ENCODE measurements at regions not wholly inside any gene's neighbourhood (a gene's known extent, or its start where the extent isn't known, plus 50 kb on each side); places are given as distances from the start of the nearest gene placed in this dataset.

DNA sequence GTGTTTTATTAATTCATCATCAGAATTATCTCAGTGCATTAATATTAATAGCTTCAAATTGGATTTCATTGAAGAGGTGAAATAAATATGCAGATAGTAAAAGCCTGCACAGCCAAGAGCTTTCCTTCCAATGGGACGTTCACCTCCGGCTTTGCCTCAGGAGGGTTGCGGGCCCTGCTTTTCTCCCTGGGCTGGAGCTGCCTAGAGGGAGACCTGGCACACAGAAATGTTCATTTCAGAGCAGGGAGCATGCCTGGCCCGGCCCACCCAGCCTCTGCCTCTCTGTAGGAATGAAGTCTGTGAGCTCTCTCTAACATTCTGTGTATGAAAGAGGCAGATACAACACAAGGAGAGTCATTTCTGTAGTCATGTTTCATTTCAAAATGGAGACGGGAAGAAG, 100.4 kb upstream of the IRX2 start:
- TF ChIP-seq ETV6 (CRISPR knock-in tag; IDR thresholded peaks at IDR 0.05) (no peak), TEAD4 (CRISPR knock-in tag; IDR thresholded peaks at IDR 0.05) (no peak), FOXK1 (CRISPR knock-in tag; IDR thresholded peaks at IDR 0.05) (no peak), ATF1 (CRISPR knock-in tag; IDR thresholded peaks at IDR 0.05) (no peak), ZNF138 (CRISPR knock-in tag; conservative IDR thresholded peaks at IDR 0.05) (no peak)
- TF ChIP-seq, protein P1, sequence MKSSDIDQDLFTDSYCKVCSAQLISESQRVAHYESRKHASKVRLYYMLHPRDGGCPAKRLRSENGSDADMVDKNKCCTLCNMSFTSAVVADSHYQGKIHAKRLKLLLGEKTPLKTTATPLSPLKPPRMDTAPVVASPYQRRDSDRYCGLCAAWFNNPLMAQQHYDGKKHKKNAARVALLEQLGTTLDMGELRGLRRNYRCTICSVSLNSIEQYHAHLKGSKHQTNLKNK (CRISPR knock-in tag; IDR thresholded peaks at IDR 0.05): no peak
- TF ChIP-seq, protein P2, sequence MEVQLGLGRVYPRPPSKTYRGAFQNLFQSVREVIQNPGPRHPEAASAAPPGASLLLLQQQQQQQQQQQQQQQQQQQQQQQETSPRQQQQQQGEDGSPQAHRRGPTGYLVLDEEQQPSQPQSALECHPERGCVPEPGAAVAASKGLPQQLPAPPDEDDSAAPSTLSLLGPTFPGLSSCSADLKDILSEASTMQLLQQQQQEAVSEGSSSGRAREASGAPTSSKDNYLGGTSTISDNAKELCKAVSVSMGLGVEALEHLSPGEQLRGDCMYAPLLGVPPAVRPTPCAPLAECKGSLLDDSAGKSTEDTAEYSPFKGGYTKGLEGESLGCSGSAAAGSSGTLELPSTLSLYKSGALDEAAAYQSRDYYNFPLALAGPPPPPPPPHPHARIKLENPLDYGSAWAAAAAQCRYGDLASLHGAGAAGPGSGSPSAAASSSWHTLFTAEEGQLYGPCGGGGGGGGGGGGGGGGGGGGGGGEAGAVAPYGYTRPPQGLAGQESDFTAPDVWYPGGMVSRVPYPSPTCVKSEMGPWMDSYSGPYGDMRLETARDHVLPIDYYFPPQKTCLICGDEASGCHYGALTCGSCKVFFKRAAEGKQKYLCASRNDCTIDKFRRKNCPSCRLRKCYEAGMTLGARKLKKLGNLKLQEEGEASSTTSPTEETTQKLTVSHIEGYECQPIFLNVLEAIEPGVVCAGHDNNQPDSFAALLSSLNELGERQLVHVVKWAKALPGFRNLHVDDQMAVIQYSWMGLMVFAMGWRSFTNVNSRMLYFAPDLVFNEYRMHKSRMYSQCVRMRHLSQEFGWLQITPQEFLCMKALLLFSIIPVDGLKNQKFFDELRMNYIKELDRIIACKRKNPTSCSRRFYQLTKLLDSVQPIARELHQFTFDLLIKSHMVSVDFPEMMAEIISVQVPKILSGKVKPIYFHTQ (CRISPR knock-in tag; IDR thresholded peaks at IDR 0.05): no peak
- TF ChIP-seq, protein P3, sequence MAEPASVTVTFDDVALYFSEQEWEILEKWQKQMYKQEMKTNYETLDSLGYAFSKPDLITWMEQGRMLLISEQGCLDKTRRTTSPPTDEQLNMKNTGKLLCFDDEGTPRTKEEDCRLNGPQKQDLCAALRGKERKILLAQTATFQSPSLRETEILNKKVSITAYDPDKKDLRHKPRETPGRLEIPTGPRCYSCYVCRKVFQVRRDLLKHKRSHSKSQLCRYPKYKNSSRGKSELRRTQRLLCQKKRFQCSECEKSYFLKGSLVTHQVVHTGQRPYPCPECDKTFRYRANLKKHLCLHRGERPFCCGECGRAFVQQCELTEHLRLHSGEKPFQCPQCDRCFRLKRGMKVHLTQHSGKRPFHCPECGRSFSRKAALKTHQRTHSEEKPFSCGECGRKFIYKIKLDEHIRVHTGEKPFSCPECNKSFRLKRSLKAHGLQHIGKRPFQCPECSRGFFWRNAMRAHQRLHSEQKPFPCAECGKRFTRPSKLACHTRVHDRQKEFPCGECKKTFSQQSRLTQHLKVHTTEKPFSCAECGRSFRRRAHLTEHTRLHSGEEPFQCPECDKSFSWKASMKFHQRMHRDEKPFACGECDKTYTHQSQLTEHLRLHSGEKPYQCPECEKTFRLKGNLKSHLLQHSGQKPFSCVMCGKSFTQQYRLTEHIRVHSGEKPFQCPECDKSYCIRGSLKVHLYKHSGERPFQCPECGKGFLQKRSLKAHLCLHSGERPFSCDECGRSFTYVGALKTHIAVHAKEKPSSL (CRISPR knock-in tag; conservative IDR thresholded peaks at IDR 0.05): no peak
- TF ChIP-seq, protein P4, sequence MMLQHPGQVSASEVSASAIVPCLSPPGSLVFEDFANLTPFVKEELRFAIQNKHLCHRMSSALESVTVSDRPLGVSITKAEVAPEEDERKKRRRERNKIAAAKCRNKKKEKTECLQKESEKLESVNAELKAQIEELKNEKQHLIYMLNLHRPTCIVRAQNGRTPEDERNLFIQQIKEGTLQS (CRISPR knock-in tag; conservative IDR thresholded peaks at IDR 0.05): no peak
- Mint-ChIP-seq H3K27me3 (ENCODE audit: low read depth) (no peaks in the 10 kb centered on the region; the same call in 1 of the 2 replicates), H3K36me3 (no peaks in the 10 kb centered on the region), H3K4me1 (no peaks in the 10 kb centered on the region), H3K27ac (no peak overlapping the region), H3K4me3 (no peak overlapping the region), H3K9me3 (peaks cover 3% of the 10 kb centered on the region; the same call in 1 of the 2 replicates)
- no peak for DNase-seq (ENCODE audit: low spot score)
- POLR2A ChIA-PET: interaction anchor here (0.6 kb wide), 1 partner anchor 248 kb away, joined by 3 read pairs; no protein-coding TSS in a partner anchor
- CTCF ChIA-PET: interaction anchor here (2.3 kb wide), 1 partner anchor 46 kb away, joined by 7 read pairs; no protein-coding TSS in a partner anchor
- ATAC-seq: no peak

DNA sequence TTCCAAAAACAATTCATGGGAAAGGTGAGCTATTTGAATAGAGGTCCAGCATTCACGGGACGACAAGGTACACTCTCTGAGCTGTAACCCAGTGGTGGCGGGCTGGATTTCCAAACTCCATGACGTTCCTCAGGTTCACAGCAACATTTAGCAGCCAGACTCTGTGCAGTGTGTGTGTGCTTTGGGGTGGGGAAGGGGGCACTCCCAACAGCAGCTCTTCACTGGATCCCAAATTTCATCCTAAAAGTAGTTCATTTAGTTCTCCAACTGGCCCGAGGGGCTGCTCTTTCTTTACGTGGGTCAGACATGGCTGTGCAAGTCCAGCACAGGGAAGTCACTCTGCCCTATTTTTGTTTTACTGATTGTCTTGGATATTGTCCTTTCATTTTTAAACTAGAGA, 98.0 kb upstream of the IRX2 start:
- no peak overlapping the region for H3K27ac Mint-ChIP-seq
- H3K4me1 Mint-ChIP-seq: no peaks in the 10 kb centered on the region
- no peak overlapping the region for H3K4me3 Mint-ChIP-seq
- peaks cover 3% of the 10 kb centered on the region; the same call in 1 of the 2 replicates for H3K9me3 Mint-ChIP-seq
- CTCF ChIA-PET: interaction anchor here (0.8 to 1.1 kb wide), 2 partner anchors 15 to 274 kb away, joined by 3 read pairs; no protein-coding TSS in a partner anchor
- ATAC-seq (no peak), DNase-seq (ENCODE audit: low spot score) (no peak)
- POLR2A ChIA-PET: no interaction called here
- TF ChIP-seq ZNF263 (CRISPR knock-in tag; IDR thresholded peaks at IDR 0.05; ENCODE audit: low read depth): no peak
- TF ChIP-seq ZBTB21 (CRISPR knock-in tag; IDR thresholded peaks at IDR 0.05; ENCODE audit: borderline replicate concordance): no peak
- TF ChIP-seq CREM (CRISPR knock-in tag; IDR thresholded peaks at IDR 0.05): no peak
- TF ChIP-seq NR2C2 (CRISPR knock-in tag; IDR thresholded peaks at IDR 0.05): no peak
- TF ChIP-seq, protein P5, sequence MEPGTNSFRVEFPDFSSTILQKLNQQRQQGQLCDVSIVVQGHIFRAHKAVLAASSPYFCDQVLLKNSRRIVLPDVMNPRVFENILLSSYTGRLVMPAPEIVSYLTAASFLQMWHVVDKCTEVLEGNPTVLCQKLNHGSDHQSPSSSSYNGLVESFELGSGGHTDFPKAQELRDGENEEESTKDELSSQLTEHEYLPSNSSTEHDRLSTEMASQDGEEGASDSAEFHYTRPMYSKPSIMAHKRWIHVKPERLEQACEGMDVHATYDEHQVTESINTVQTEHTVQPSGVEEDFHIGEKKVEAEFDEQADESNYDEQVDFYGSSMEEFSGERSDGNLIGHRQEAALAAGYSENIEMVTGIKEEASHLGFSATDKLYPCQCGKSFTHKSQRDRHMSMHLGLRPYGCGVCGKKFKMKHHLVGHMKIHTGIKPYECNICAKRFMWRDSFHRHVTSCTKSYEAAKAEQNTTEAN (CRISPR knock-in tag; IDR thresholded peaks at IDR 0.05): no peak
- no peak for TF ChIP-seq MXD4 (CRISPR knock-in tag; IDR thresholded peaks at IDR 0.05; ENCODE audit: borderline replicate concordance)
- TF ChIP-seq ZNF416 (CRISPR knock-in tag; IDR thresholded peaks at IDR 0.05): no peak
- TF ChIP-seq GABPB1 (CRISPR knock-in tag; IDR thresholded peaks at IDR 0.05): no peak
- TF ChIP-seq RORB (CRISPR knock-in tag; IDR thresholded peaks at IDR 0.05): no peak
- no peaks in the 10 kb centered on the region; the same call in 1 of the 2 replicates for H3K27me3 Mint-ChIP-seq (ENCODE audit: low read depth)
- H3K36me3 Mint-ChIP-seq: no peaks in the 10 kb centered on the region

Data from WTC11 (cell line).